WTC11 (cell line): ENCODE measurements at regions not wholly inside any gene's neighbourhood (a gene's known extent, or its start where the extent isn't known, plus 50 kb on each side); places are given as distances from the start of the nearest gene placed in this dataset.

ENCODE experiments used
- ATAC-seq: fragments of 200-7000 bp; cut with Tn5 transposase; 2 replicates; pipeline ENCODE4 v1.10.0; 2021; ENCODE audit warnings: mild to moderate bottlenecking, moderate library complexity
- CTCF ChIA-PET: fragments of 300-600 bp; sonication (Branson Sonifier 250); formaldehyde crosslinking; loops from one replicate; lab custom pipeline; 2021; ENCODE audit warnings: antibody characterized with exemption; lab: Charles Lee
- POLR2A ChIA-PET: fragments of 350-600 bp; sonication (Branson Sonifier 250); formaldehyde crosslinking; loops from one replicate; lab custom pipeline; 2021; ENCODE audit warnings: antibody characterized with exemption; lab: Charles Lee
- DNase-seq: peaks from one replicate; pipeline ENCODE4 v3.0.0; 2021; ENCODE audit warnings: low spot score
- H3K27ac Mint-ChIP-seq: 2 replicates; pipeline ENCODE4 v1.8.0; 2021; ENCODE audit warnings: mixed read lengths
- H3K27me3 Mint-ChIP-seq: 2 replicates; pipeline ENCODE4 v1.8.0; 2021; ENCODE audit warnings: low read depth, mild to moderate bottlenecking, moderate library complexity, mixed read lengths
- H3K36me3 Mint-ChIP-seq: 2 replicates; pipeline ENCODE4 v1.8.0; 2021; ENCODE audit warnings: mixed read lengths
- H3K4me1 Mint-ChIP-seq: 2 replicates; pipeline ENCODE4 v1.8.0; 2022; ENCODE audit warnings: mixed read lengths
- H3K4me3 Mint-ChIP-seq: 2 replicates; pipeline ENCODE4 v1.8.0; 2021; ENCODE audit warnings: mild to moderate bottlenecking, moderate library complexity, mixed read lengths
- H3K9me3 Mint-ChIP-seq: 2 replicates; pipeline ENCODE4 v1.8.0; 2021; ENCODE audit warnings: mixed read lengths
- ATF1 ChIP-seq: sonication (generic); formaldehyde crosslinking; IDR thresholded peaks from 2 replicates; pipeline ENCODE4 v1.8.1; 2023; ENCODE audit warnings: mild to moderate bottlenecking, moderate library complexity, missing genetic modification reagents
- ATF6 ChIP-seq: sonication (generic); formaldehyde crosslinking; IDR thresholded peaks from 2 replicates; pipeline ENCODE4 v1.8.1; 2023; ENCODE audit warnings: mild to moderate bottlenecking, missing genetic modification reagents
- CBFB ChIP-seq: sonication (generic); formaldehyde crosslinking; IDR thresholded peaks from 2 replicates; pipeline ENCODE4 v1.8.1; 2022; ENCODE audit warnings: mild to moderate bottlenecking, low read depth, missing genetic modification reagents
- CREM ChIP-seq: sonication (generic); formaldehyde crosslinking; IDR thresholded peaks from 2 replicates; pipeline ENCODE4 v1.8.1; 2022; ENCODE audit warnings: mild to moderate bottlenecking, missing genetic modification reagents, moderate library complexity
- E2F4 ChIP-seq: sonication (generic); formaldehyde crosslinking; IDR thresholded peaks from 2 replicates; pipeline ENCODE4 v1.8.1; 2022; ENCODE audit warnings: low read depth, mild to moderate bottlenecking, moderate library complexity, missing genetic modification reagents, borderline replicate concordance
- EMX1 ChIP-seq: fragments of 250-450 bp; sonication (Bioruptor Pico); IDR thresholded peaks from 2 replicates; pipeline ENCODE4 v1.8.0; 2021; ENCODE audit warnings: mild to moderate bottlenecking
- FOXP4 ChIP-seq: sonication (generic); formaldehyde crosslinking; IDR thresholded peaks from 2 replicates; pipeline ENCODE4 v1.8.0; 2022; ENCODE audit warnings: mild to moderate bottlenecking, missing genetic modification reagents
- IRF1 ChIP-seq: sonication (generic); formaldehyde crosslinking; IDR thresholded peaks from 2 replicates; pipeline ENCODE4 v1.8.0; 2023; ENCODE audit warnings: missing genetic modification reagents
- IRF2 ChIP-seq: sonication (generic); formaldehyde crosslinking; IDR thresholded peaks from 2 replicates; pipeline ENCODE4 v1.8.0; 2022; ENCODE audit warnings: low read depth, missing genetic modification reagents, borderline replicate concordance
- NFATC4 ChIP-seq: fragments of 250-450 bp; sonication (Bioruptor Pico); IDR thresholded peaks from 2 replicates; pipeline ENCODE4 v1.9.0; 2021; ENCODE audit warnings: mild to moderate bottlenecking
- NFYB ChIP-seq: sonication (generic); formaldehyde crosslinking; conservative IDR thresholded peaks from 2 replicates; pipeline ENCODE4 v1.8.0; 2022; ENCODE audit warnings: low read depth, missing genetic modification reagents
- NR2C2 ChIP-seq: sonication (generic); formaldehyde crosslinking; IDR thresholded peaks from 2 replicates; pipeline ENCODE4 v1.8.0; 2022; ENCODE audit warnings: mild to moderate bottlenecking, missing genetic modification reagents
- OVOL2 ChIP-seq: fragments of 250-450 bp; sonication (Bioruptor Pico); IDR thresholded peaks from 2 replicates; pipeline ENCODE4 v1.9.0; 2021; ENCODE audit warnings: mild to moderate bottlenecking, borderline replicate concordance
- PRDM15 ChIP-seq: sonication (generic); formaldehyde crosslinking; IDR thresholded peaks from 2 replicates; pipeline ENCODE4 v1.8.0; 2022; ENCODE audit warnings: missing genetic modification reagents
- TEAD1 ChIP-seq: sonication (generic); formaldehyde crosslinking; IDR thresholded peaks from 2 replicates; pipeline ENCODE4 v1.8.0; 2022; ENCODE audit warnings: mild to moderate bottlenecking, missing genetic modification reagents
- TEAD4 ChIP-seq: sonication (generic); formaldehyde crosslinking; IDR thresholded peaks from 2 replicates; pipeline ENCODE4 v1.8.0; 2022; ENCODE audit warnings: mild to moderate bottlenecking, missing genetic modification reagents
- USF2 ChIP-seq: sonication (generic); formaldehyde crosslinking; IDR thresholded peaks from 2 replicates; pipeline ENCODE4 v1.8.1; 2023; ENCODE audit warnings: mild to moderate bottlenecking, missing genetic modification reagents, moderate library complexity
- ZNF281 ChIP-seq: sonication (generic); formaldehyde crosslinking; IDR thresholded peaks from 2 replicates; pipeline ENCODE4 v1.8.0; 2023; ENCODE audit warnings: mild to moderate bottlenecking, missing genetic modification reagents
- ZNF317 ChIP-seq: sonication (generic); formaldehyde crosslinking; IDR thresholded peaks from 2 replicates; pipeline ENCODE4 v1.8.1; 2023; ENCODE audit warnings: low read depth, mild to moderate bottlenecking, moderate library complexity, missing genetic modification reagents, borderline replicate concordance
- ZSCAN18 ChIP-seq: fragments of 250-450 bp; sonication (Bioruptor Pico); IDR thresholded peaks from 2 replicates; pipeline ENCODE4 v2.1.2; 2022; ENCODE audit warnings: mild to moderate bottlenecking, moderate library complexity

GRCh38 chr7:84722734-84723133 is 464.1 kb downstream of the SEMA3D start:
- TF ChIP-seq EMX1 (no peak), IRF2 (CRISPR knock-in tag) (no peak), IRF1 (CRISPR knock-in tag) (no peak), TEAD4 (CRISPR knock-in tag) (no peak), NR2C2 (CRISPR knock-in tag) (no peak), PRDM15 (no peak), ZSCAN18 (CRISPR knock-in tag) (no peak), ZNF317 (CRISPR knock-in tag) (no peak), TEAD1 (no peak), E2F4 (CRISPR knock-in tag) (no peak), ATF1 (CRISPR knock-in tag) (no peak), ATF6 (no peak), NFYB (CRISPR knock-in tag) (no peak), OVOL2 (CRISPR knock-in tag) (no peak), CREM (CRISPR knock-in tag) (no peak)
- TF ChIP-seq, all 79 proteins: peak for 0
- Mint-ChIP-seq H3K27me3 (no peaks in the 10 kb centered on the region), H3K4me1 (no peaks in the 10 kb centered on the region), H3K36me3 (no peaks in the 10 kb centered on the region), H3K4me3 (no peak overlapping the region), H3K9me3 (peaks cover 8% of the 10 kb centered on the region; the same call in 1 of the 2 replicates), H3K27ac (no peak overlapping the region)
- CTCF ChIA-PET: interaction anchor here (0.5 kb wide), 1 partner anchor 586 kb away, joined by 3 read pairs; no protein-coding TSS in a partner anchor
- DNase-seq (no peak), ATAC-seq (no peak)
- POLR2A ChIA-PET: no interaction called here

GRCh38 chr7:84722086-84722485 is 464.8 kb downstream of the SEMA3D start:
- H3K36me3 Mint-ChIP-seq: no peaks in the 10 kb centered on the region
- H3K9me3 Mint-ChIP-seq: peaks cover 8% of the 10 kb centered on the region; the same call in 1 of the 2 replicates
- ATAC-seq: no peak
- no peaks in the 10 kb centered on the region for H3K27me3 Mint-ChIP-seq
- no peak overlapping the region for H3K4me3 Mint-ChIP-seq
- no peaks in the 10 kb centered on the region for H3K4me1 Mint-ChIP-seq
- no peak for DNase-seq
- CTCF ChIA-PET: interaction anchor here (0.5 kb wide), 1 partner anchor 585 kb away, joined by 3 read pairs; no protein-coding TSS in a partner anchor
- POLR2A ChIA-PET: no interaction called here
- H3K27ac Mint-ChIP-seq: no peak overlapping the region
- TF ChIP-seq CBFB (no peak), USF2 (CRISPR knock-in tag) (no peak), NFATC4 (CRISPR knock-in tag) (no peak), ZNF281 (CRISPR knock-in tag) (no peak), FOXP4 (CRISPR knock-in tag) (no peak)
